ENCODE measurements at regions not wholly inside any gene's neighbourhood (a gene's known extent, or its start where the extent isn't known, plus 50 kb on each side); places are given as distances from the start of the nearest gene placed in this dataset.

DNA sequence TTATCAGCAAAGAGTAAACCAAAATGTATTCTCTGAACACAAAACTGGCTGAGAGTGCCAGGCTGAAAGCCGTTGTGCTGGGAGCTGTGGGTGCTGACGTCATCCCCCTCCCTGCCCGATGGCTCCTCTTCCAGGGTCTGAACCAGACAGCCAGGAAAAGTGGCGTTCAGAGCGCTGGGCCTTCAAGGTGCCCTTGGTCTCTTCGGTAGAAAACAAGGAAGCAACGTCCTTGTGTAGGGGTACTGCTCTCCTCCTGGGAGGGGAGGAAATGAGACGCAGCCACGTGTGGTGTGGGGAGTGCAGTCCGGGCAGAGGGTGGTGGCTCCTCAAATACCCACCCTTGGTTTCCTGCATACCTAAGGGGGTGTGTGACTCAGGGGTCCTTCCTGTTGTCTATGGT is 394.7 kb downstream of the SEC14L1 start:
- DNase-seq = no peak
- no peak overlapping the region for H3K4me3 ChIP-seq (ENCODE audit: insufficient read depth, low read depth, low read length, poor library complexity, severe bottlenecking)
- no peaks in the 10 kb centered on the region for H3K27me3 ChIP-seq (replicated peaks; ENCODE audit: control insufficient read depth, insufficient read depth, low read length, poor library complexity, severe bottlenecking)
- H3K27ac ChIP-seq (ENCODE audit: insufficient read depth, low read length, poor library complexity, severe bottlenecking) = no peak overlapping the region
- H3K4me1 ChIP-seq (ENCODE audit: control insufficient read depth, insufficient read depth, low read length, poor library complexity, severe bottlenecking) = no peaks in the 10 kb centered on the region
- no peaks in the 10 kb centered on the region for H3K36me3 ChIP-seq (ENCODE audit: control insufficient read depth, insufficient read depth, low read length)
- no peaks in the 10 kb centered on the region for H3K9me3 ChIP-seq (ENCODE audit: control insufficient read depth, low read length)

- Histone ChIP-seq H3K36me3 (ENCODE audit: control insufficient read depth, insufficient read depth, low read length) (no peaks in the 10 kb centered on the region), H3K27ac (ENCODE audit: insufficient read depth, low read length, poor library complexity, severe bottlenecking) (no peak overlapping the region), H3K9me3 (ENCODE audit: control insufficient read depth, low read length) (no peaks in the 10 kb centered on the region), H3K4me1 (ENCODE audit: control insufficient read depth, insufficient read depth, low read length, poor library complexity, severe bottlenecking) (no peaks in the 10 kb centered on the region), H3K4me3 (ENCODE audit: insufficient read depth, low read depth, low read length, poor library complexity, severe bottlenecking) (no peak overlapping the region), H3K27me3 (replicated peaks; ENCODE audit: control insufficient read depth, insufficient read depth, low read length, poor library complexity, severe bottlenecking) (no peaks in the 10 kb centered on the region)
- DNase-seq = no peak
These were observed 395.1 kb downstream of the SEC14L1 start for GRCh38 chr17:77535892-77536291.

- Histone ChIP-seq H3K27ac (ENCODE audit: insufficient read depth, low read length, poor library complexity, severe bottlenecking) (no peak overlapping the region), H3K4me1 (ENCODE audit: control insufficient read depth, insufficient read depth, low read length, poor library complexity, severe bottlenecking) (no peaks in the 10 kb centered on the region), H3K36me3 (ENCODE audit: control insufficient read depth, insufficient read depth, low read length) (no peaks in the 10 kb centered on the region), H3K9me3 (ENCODE audit: control insufficient read depth, low read length) (no peaks in the 10 kb centered on the region), H3K4me3 (ENCODE audit: insufficient read depth, low read depth, low read length, poor library complexity, severe bottlenecking) (no peak overlapping the region), H3K27me3 (replicated peaks; ENCODE audit: control insufficient read depth, insufficient read depth, low read length, poor library complexity, severe bottlenecking) (no peaks in the 10 kb centered on the region)
- DNase-seq = no peak
These were observed 396.8 kb downstream of the SEC14L1 start for GRCh38 chr17:77537566-77537965.

DNA sequence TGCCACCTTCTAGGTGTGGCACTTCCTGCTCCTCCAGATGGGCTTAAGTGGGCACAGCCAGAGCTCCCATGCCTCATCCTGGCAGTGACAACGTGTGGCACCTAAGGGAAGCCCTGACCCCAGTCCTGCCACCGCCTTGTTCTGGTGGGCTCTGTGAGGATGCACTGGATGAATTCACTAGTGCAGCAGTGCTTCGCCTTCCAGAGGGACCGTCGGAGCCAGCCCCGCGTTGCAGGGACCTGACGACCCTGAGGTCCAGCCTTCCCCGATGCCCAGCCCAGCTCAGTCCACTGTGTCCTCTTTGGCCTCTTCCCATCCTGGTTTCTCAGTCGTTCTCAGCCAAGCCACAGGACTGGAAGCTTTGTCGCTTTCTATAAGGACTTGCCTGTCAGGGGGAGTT is 399.8 kb downstream of the SEC14L1 start:
- Histone ChIP-seq H3K4me3 (ENCODE audit: insufficient read depth, low read depth, low read length, poor library complexity, severe bottlenecking) (no peak overlapping the region), H3K27ac (ENCODE audit: insufficient read depth, low read length, poor library complexity, severe bottlenecking) (no peak overlapping the region), H3K36me3 (ENCODE audit: control insufficient read depth, insufficient read depth, low read length) (no peaks in the 10 kb centered on the region), H3K9me3 (ENCODE audit: control insufficient read depth, low read length) (no peaks in the 10 kb centered on the region), H3K27me3 (replicated peaks; ENCODE audit: control insufficient read depth, insufficient read depth, low read length, poor library complexity, severe bottlenecking) (no peaks in the 10 kb centered on the region), H3K4me1 (ENCODE audit: control insufficient read depth, insufficient read depth, low read length, poor library complexity, severe bottlenecking) (no peaks in the 10 kb centered on the region)
- DNase-seq = no peak

GRCh38 chr17:77540975-77541374 is 400.2 kb downstream of the SEC14L1 start:
- Histone ChIP-seq H3K4me3 (ENCODE audit: insufficient read depth, low read depth, low read length, poor library complexity, severe bottlenecking) (no peak overlapping the region), H3K27me3 (replicated peaks; ENCODE audit: control insufficient read depth, insufficient read depth, low read length, poor library complexity, severe bottlenecking) (no peaks in the 10 kb centered on the region), H3K36me3 (ENCODE audit: control insufficient read depth, insufficient read depth, low read length) (no peaks in the 10 kb centered on the region), H3K4me1 (ENCODE audit: control insufficient read depth, insufficient read depth, low read length, poor library complexity, severe bottlenecking) (no peaks in the 10 kb centered on the region), H3K27ac (ENCODE audit: insufficient read depth, low read length, poor library complexity, severe bottlenecking) (no peak overlapping the region), H3K9me3 (ENCODE audit: control insufficient read depth, low read length) (no peaks in the 10 kb centered on the region)
- no peak for DNase-seq

DNA sequence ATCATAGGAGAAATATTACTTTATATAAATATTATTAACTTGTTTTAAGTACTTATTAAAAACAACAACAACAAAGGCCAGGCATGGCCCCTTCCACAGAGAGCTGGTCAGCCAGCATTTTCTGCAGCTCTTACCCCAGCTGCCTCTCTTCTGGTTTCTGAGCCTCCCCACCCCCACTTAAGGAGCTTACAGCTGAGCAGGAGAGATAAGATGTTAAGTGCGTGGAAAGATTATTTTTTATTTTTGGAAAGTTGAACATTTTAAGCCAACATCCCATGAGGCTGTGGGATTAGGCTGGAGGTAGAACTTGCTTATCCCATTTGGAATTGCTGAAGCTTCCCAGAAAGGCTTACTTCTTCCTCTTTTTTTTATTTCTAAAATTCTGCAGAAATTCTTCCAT is 401.2 kb downstream of the SEC14L1 start:
- Histone ChIP-seq H3K4me3 (ENCODE audit: insufficient read depth, low read depth, low read length, poor library complexity, severe bottlenecking) (no peak overlapping the region), H3K36me3 (ENCODE audit: control insufficient read depth, insufficient read depth, low read length) (no peaks in the 10 kb centered on the region), H3K9me3 (ENCODE audit: control insufficient read depth, low read length) (no peaks in the 10 kb centered on the region), H3K4me1 (ENCODE audit: control insufficient read depth, insufficient read depth, low read length, poor library complexity, severe bottlenecking) (no peaks in the 10 kb centered on the region), H3K27ac (ENCODE audit: insufficient read depth, low read length, poor library complexity, severe bottlenecking) (no peak overlapping the region), H3K27me3 (replicated peaks; ENCODE audit: control insufficient read depth, insufficient read depth, low read length, poor library complexity, severe bottlenecking) (no peaks in the 10 kb centered on the region)
- no peak for DNase-seq

DNA sequence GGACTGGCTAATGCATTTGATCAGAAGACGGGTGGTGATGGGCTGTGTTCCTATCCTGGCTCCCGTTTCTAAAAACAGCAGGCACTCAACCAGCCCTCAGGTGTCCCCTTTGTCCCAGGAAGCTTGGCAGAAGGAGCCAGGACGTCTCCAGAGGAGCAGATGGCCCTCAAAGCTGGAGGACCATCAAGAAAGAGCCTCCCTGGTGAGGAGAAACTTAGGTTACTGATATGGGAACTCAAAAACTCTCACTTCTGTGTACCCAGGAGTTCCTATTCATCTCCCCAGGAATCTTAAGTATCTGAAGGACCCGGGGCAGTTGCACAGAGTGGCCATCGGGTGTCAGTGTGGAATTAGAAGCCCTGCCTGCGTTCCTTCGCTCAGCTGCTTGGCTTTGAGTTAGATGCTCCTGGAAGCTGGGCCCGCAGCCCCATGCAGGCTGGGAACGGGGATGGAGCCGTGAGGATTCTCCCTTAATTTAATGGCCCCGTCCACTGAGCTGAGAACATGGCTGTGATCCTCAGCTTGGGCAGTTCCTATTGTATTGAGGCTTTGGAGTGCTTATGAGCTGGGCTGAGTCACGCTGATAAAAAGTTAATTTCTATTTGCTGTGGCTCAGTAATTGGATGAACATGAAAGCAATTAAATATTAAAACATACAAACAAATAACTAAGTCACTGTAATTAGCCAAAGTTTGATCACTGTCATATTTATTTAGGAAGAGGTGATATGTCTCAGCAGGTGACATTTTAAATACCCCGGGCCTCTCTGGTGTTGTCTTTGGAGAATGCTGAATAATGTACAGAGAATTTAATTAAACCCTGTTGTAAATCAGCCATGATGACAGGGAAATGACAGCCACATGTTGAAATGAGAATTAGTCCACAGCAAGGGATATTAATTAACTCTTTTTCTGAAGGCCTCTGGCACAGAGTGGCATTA is 402.1 kb downstream of the SEC14L1 start:
- no peaks in the 10 kb centered on the region for H3K9me3 ChIP-seq (ENCODE audit: control insufficient read depth, low read length)
- H3K27ac ChIP-seq (ENCODE audit: insufficient read depth, low read length, poor library complexity, severe bottlenecking) = no peak overlapping the region
- H3K4me1 ChIP-seq (ENCODE audit: control insufficient read depth, insufficient read depth, low read length, poor library complexity, severe bottlenecking) = no peaks in the 10 kb centered on the region
- no peaks in the 10 kb centered on the region for H3K27me3 ChIP-seq (replicated peaks; ENCODE audit: control insufficient read depth, insufficient read depth, low read length, poor library complexity, severe bottlenecking)
- H3K4me3 ChIP-seq (ENCODE audit: insufficient read depth, low read depth, low read length, poor library complexity, severe bottlenecking) = no peak overlapping the region
- DNase-seq = peak in 2 of 3 donors; percentile 21 to 27
- H3K36me3 ChIP-seq (ENCODE audit: control insufficient read depth, insufficient read depth, low read length) = no peaks in the 10 kb centered on the region

- no peak overlapping the region for H3K27ac ChIP-seq (ENCODE audit: insufficient read depth, low read length, poor library complexity, severe bottlenecking)
- H3K27me3 ChIP-seq (replicated peaks; ENCODE audit: control insufficient read depth, insufficient read depth, low read length, poor library complexity, severe bottlenecking) = no peaks in the 10 kb centered on the region
- no peaks in the 10 kb centered on the region for H3K36me3 ChIP-seq (ENCODE audit: control insufficient read depth, insufficient read depth, low read length)
- H3K9me3 ChIP-seq (ENCODE audit: control insufficient read depth, low read length) = no peaks in the 10 kb centered on the region
- no peaks in the 10 kb centered on the region for H3K4me1 ChIP-seq (ENCODE audit: control insufficient read depth, insufficient read depth, low read length, poor library complexity, severe bottlenecking)
- no peak overlapping the region for H3K4me3 ChIP-seq (ENCODE audit: insufficient read depth, low read depth, low read length, poor library complexity, severe bottlenecking)
- DNase-seq = no peak
These were observed 403.0 kb downstream of the SEC14L1 start for GRCh38 chr17:77543801-77544200.

- H3K9me3 ChIP-seq (ENCODE audit: control insufficient read depth, low read length) = no peaks in the 10 kb centered on the region
- no peak overlapping the region for H3K4me3 ChIP-seq (ENCODE audit: insufficient read depth, low read depth, low read length, poor library complexity, severe bottlenecking)
- H3K36me3 ChIP-seq (ENCODE audit: control insufficient read depth, insufficient read depth, low read length) = no peaks in the 10 kb centered on the region
- H3K27ac ChIP-seq (ENCODE audit: insufficient read depth, low read length, poor library complexity, severe bottlenecking) = no peak overlapping the region
- DNase-seq = no peak
- no peaks in the 10 kb centered on the region for H3K4me1 ChIP-seq (ENCODE audit: control insufficient read depth, insufficient read depth, low read length, poor library complexity, severe bottlenecking)
- H3K27me3 ChIP-seq (replicated peaks; ENCODE audit: control insufficient read depth, insufficient read depth, low read length, poor library complexity, severe bottlenecking) = no peaks in the 10 kb centered on the region
These were observed 403.8 kb downstream of the SEC14L1 start for GRCh38 chr17:77544347-77545110.

DNA sequence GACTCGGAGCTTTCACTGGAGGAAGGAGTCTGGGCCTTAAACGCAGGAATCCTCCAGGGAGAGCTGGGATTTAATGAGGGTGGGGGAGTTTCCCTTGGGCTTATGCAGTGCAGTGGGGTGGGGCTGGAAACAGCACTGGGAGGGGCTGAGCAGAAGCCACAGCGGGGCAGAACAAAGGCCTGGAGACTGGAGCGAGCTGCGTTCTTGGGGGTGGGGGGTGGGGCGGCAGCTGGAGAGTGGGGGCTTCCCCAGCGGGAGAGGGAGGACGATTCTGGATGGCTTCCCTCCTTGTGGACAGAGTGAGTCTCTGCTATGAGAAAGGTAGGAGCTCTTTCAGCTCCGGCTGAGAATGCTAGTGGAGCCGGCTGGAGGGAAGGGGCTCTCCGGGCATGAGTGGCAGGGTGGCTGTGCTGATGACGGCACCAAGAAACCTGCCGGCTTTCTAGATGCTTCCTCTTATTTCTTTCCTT is 406.0 kb downstream of the SEC14L1 start:
- DNase-seq = no peak
- Histone ChIP-seq H3K36me3 (ENCODE audit: control insufficient read depth, insufficient read depth, low read length) (no peaks in the 10 kb centered on the region), H3K27me3 (replicated peaks; ENCODE audit: control insufficient read depth, insufficient read depth, low read length, poor library complexity, severe bottlenecking) (no peaks in the 10 kb centered on the region), H3K4me1 (ENCODE audit: control insufficient read depth, insufficient read depth, low read length, poor library complexity, severe bottlenecking) (no peaks in the 10 kb centered on the region), H3K9me3 (ENCODE audit: control insufficient read depth, low read length) (no peaks in the 10 kb centered on the region), H3K4me3 (ENCODE audit: insufficient read depth, low read depth, low read length, poor library complexity, severe bottlenecking) (no peak overlapping the region), H3K27ac (ENCODE audit: insufficient read depth, low read length, poor library complexity, severe bottlenecking) (no peak overlapping the region)

Measured in effector memory CD4-positive, alpha-beta T cell (primary cell).